Progenitor cell of endocrine pancreas (in vitro differentiated cells): ENCODE measurements at regions not wholly inside any gene's neighbourhood (a gene's known extent, or its start where the extent isn't known, plus 50 kb on each side); places are given as distances from the start of the nearest gene placed in this dataset.

ENCODE experiments used
- DNase-seq: peaks from one replicate; pipeline ENCODE4 v3.0.0; 2021; ENCODE audit warnings: low spot score; ENCODE audit not compliant: unreplicated experiment
- H3K27ac Mint-ChIP-seq: 2 replicates; pipeline ENCODE4 v1.8.0; 2021; ENCODE audit warnings: mild to moderate bottlenecking, moderate library complexity, mixed read lengths
- H3K27me3 Mint-ChIP-seq: 2 replicates; pipeline ENCODE4 v1.8.0; 2021; ENCODE audit warnings: mixed read lengths
- H3K36me3 Mint-ChIP-seq: 2 replicates; pipeline ENCODE4 v1.8.0; 2022; ENCODE audit warnings: mixed read lengths; ENCODE audit not compliant: insufficient read depth
- H3K4me1 Mint-ChIP-seq: 2 replicates; pipeline ENCODE4 v1.8.0; 2021; ENCODE audit warnings: low read depth, mixed read lengths
- H3K4me3 Mint-ChIP-seq: 2 replicates; pipeline ENCODE4 v1.8.0; 2021; ENCODE audit warnings: low read depth, mild to moderate bottlenecking, moderate library complexity, mixed read lengths
- H3K9me3 Mint-ChIP-seq: 2 replicates; pipeline ENCODE4 v1.8.0; 2021; ENCODE audit warnings: low read depth, mixed read lengths
- TF ChIP-seq, protein P1 (sequence below): fragments of 200-600 bp; sonication (generic); IDR thresholded peaks from one replicate; pipeline ENCODE4 v1.5.0; 2021; ENCODE audit warnings: antibody characterized with exemption, mild to moderate bottlenecking; ENCODE audit not compliant: unreplicated experiment

GRCh38 chr1:114318961-114319360, 165.3 kb upstream of the SYT6 start:
- H3K36me3 Mint-ChIP-seq = no peaks in the 10 kb centered on the region
- H3K27ac Mint-ChIP-seq = no peak overlapping the region
- no peaks in the 10 kb centered on the region for H3K4me1 Mint-ChIP-seq
- no peaks in the 10 kb centered on the region for H3K9me3 Mint-ChIP-seq
- DNase-seq = no peak
- H3K27me3 Mint-ChIP-seq = no peaks in the 10 kb centered on the region
- TF ChIP-seq, protein P1, sequence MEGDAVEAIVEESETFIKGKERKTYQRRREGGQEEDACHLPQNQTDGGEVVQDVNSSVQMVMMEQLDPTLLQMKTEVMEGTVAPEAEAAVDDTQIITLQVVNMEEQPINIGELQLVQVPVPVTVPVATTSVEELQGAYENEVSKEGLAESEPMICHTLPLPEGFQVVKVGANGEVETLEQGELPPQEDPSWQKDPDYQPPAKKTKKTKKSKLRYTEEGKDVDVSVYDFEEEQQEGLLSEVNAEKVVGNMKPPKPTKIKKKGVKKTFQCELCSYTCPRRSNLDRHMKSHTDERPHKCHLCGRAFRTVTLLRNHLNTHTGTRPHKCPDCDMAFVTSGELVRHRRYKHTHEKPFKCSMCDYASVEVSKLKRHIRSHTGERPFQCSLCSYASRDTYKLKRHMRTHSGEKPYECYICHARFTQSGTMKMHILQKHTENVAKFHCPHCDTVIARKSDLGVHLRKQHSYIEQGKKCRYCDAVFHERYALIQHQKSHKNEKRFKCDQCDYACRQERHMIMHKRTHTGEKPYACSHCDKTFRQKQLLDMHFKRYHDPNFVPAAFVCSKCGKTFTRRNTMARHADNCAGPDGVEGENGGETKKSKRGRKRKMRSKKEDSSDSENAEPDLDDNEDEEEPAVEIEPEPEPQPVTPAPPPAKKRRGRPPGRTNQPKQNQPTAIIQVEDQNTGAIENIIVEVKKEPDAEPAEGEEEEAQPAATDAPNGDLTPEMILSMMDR = no peak
- no peak overlapping the region for H3K4me3 Mint-ChIP-seq

DNA sequence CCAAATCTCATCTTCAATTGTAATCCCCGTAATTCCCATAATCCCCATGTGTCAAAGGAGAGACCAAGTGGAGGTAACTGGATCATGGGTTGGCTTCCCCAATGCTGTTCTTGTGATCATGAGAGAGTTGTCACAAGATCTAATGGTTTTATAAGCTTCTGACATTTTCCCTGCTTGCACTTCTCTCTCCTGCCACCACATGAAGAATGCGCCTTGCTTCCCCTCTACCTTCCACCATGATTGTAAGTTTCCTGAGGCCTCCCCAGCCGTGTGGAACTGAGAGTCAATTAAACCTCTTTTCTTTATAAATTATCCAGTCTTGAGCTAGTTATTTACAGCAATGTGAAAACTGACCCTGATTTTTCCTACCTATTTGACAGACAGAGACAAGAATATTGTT, 162.5 kb upstream of the SYT6 start:
- Mint-ChIP-seq H3K9me3 (no peaks in the 10 kb centered on the region), H3K4me3 (no peak overlapping the region), H3K27me3 (no peaks in the 10 kb centered on the region), H3K36me3 (no peaks in the 10 kb centered on the region), H3K27ac (no peak overlapping the region), H3K4me1 (no peaks in the 10 kb centered on the region)
- TF ChIP-seq, protein P1 = no peak
- no peak for DNase-seq

DNA sequence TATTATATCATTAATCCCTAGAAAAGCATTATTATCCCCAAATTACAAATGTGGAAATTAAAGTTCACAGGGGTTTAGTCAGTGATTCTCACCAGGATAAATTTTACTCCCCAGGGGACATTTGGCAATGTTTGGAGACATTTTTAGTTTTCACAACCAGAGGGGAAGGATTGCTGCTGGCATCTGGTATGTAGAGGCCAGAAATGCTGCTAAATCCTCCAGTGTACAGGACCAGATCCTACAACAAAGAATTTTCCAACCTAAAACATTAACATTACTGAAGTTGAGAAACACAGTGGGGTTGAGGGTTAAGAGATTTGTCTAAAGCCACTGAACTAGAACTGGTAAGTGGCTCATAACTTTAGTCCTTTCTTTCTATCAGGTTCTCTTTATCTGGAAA, 162.0 kb upstream of the SYT6 start:
- H3K27me3 Mint-ChIP-seq = no peaks in the 10 kb centered on the region
- H3K4me1 Mint-ChIP-seq = no peaks in the 10 kb centered on the region
- H3K9me3 Mint-ChIP-seq = no peaks in the 10 kb centered on the region
- no peak overlapping the region for H3K4me3 Mint-ChIP-seq
- no peaks in the 10 kb centered on the region for H3K36me3 Mint-ChIP-seq
- H3K27ac Mint-ChIP-seq = no peak overlapping the region
- DNase-seq = no peak
- TF ChIP-seq, protein P1 = no peak

GRCh38 chr1:114314576-114314975, 160.9 kb upstream of the SYT6 start:
- no peak overlapping the region for H3K27ac Mint-ChIP-seq
- no peak for DNase-seq
- H3K9me3 Mint-ChIP-seq = no peaks in the 10 kb centered on the region
- no peaks in the 10 kb centered on the region for H3K4me1 Mint-ChIP-seq
- TF ChIP-seq, protein P1 = no peak
- H3K4me3 Mint-ChIP-seq = no peak overlapping the region
- H3K36me3 Mint-ChIP-seq = no peaks in the 10 kb centered on the region
- H3K27me3 Mint-ChIP-seq = no peaks in the 10 kb centered on the region

DNA sequence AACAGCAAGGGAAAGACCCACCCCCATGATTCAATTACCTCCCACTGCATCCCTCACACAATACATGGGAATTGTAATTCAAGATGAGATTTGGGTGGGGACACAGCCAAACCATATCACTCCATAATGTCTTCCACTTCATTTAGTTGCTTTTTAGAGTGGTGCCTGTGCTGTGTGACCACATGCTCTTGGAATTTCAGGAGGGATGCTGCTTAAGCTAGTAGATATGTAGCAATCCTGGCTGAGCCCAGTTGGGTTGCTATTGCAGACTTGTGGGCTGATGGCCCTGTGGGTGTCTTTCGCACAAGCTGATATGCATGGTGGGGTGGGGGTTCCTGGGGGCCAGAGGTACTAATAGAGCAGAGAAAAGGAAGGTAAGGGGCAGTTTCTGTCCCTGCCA, 160.4 kb upstream of the SYT6 start:
- Mint-ChIP-seq H3K4me1 (no peaks in the 10 kb centered on the region), H3K9me3 (no peaks in the 10 kb centered on the region), H3K4me3 (no peak overlapping the region), H3K36me3 (no peaks in the 10 kb centered on the region), H3K27ac (no peak overlapping the region), H3K27me3 (no peaks in the 10 kb centered on the region)
- DNase-seq = no peak
- TF ChIP-seq, protein P1 = no peak
